ENCODE measurements at regions not wholly inside any gene's neighbourhood (a gene's known extent, or its start where the extent isn't known, plus 50 kb on each side); places are given as distances from the start of the nearest gene placed in this dataset.

GRCh38 chr3:67297715-67298475, 299.8 kb downstream of the KBTBD8 start:
- Mint-ChIP-seq H3K4me3 (no peak overlapping the region), H3K27ac (no peak overlapping the region), H3K27me3 (peaks cover 3% of the 10 kb centered on the region), H3K36me3 (ENCODE audit: low read depth) (no peaks in the 10 kb centered on the region), H3K9me3 (no peaks in the 10 kb centered on the region), H3K4me1 (no peaks in the 10 kb centered on the region)
- DNase-seq, result no peak
- ChIA-PET POLR2A (no interaction called here), CTCF (no interaction called here)

GRCh38 chr3:67301556-67301955, 303.4 kb downstream of the KBTBD8 start:
- Mint-ChIP-seq H3K27me3 (peaks cover 3% of the 10 kb centered on the region), H3K4me1 (no peaks in the 10 kb centered on the region), H3K4me3 (no peak overlapping the region), H3K9me3 (no peaks in the 10 kb centered on the region), H3K27ac (no peak overlapping the region), H3K36me3 (ENCODE audit: low read depth) (no peaks in the 10 kb centered on the region)
- no peak for DNase-seq
- POLR2A ChIA-PET, result no interaction called here
- CTCF ChIA-PET, result no interaction called here

GRCh38 chr3:67302489-67302888, 304.4 kb downstream of the KBTBD8 start:
- H3K36me3 Mint-ChIP-seq (ENCODE audit: low read depth), result no peaks in the 10 kb centered on the region
- no peak overlapping the region for H3K4me3 Mint-ChIP-seq
- peaks cover 3% of the 10 kb centered on the region for H3K27me3 Mint-ChIP-seq
- no peak overlapping the region for H3K27ac Mint-ChIP-seq
- no peak for DNase-seq
- ChIA-PET CTCF (no interaction called here), POLR2A (no interaction called here)
- H3K9me3 Mint-ChIP-seq, result no peaks in the 10 kb centered on the region
- H3K4me1 Mint-ChIP-seq, result no peaks in the 10 kb centered on the region

GRCh38 chr3:67305160-67305559, 307.1 kb downstream of the KBTBD8 start:
- Mint-ChIP-seq H3K4me1 (no peaks in the 10 kb centered on the region), H3K4me3 (no peak overlapping the region), H3K9me3 (no peaks in the 10 kb centered on the region), H3K27me3 (peaks cover 3% of the 10 kb centered on the region), H3K36me3 (ENCODE audit: low read depth) (no peaks in the 10 kb centered on the region), H3K27ac (no peak overlapping the region)
- ChIA-PET POLR2A (no interaction called here), CTCF (no interaction called here)
- no peak for DNase-seq

GRCh38 chr3:67305922-67306321, 307.8 kb downstream of the KBTBD8 start:
- POLR2A ChIA-PET, result no interaction called here
- CTCF ChIA-PET, result no interaction called here

GRCh38 chr3:67311440-67311839, 313.3 kb downstream of the KBTBD8 start:
- Mint-ChIP-seq H3K4me3 (no peak overlapping the region), H3K9me3 (no peaks in the 10 kb centered on the region), H3K4me1 (no peaks in the 10 kb centered on the region), H3K36me3 (ENCODE audit: low read depth) (no peaks in the 10 kb centered on the region), H3K27ac (no peak overlapping the region), H3K27me3 (no peaks in the 10 kb centered on the region)
- no peak for DNase-seq
- POLR2A ChIA-PET, result no interaction called here
- CTCF ChIA-PET, result no interaction called here

More at GRCh38 chr3:67305922-67306321, 307.8 kb downstream of the KBTBD8 start:
- Mint-ChIP-seq H3K4me1 (no peaks in the 10 kb centered on the region), H3K4me3 (no peak overlapping the region), H3K27me3 (peaks cover 3% of the 10 kb centered on the region), H3K27ac (no peak overlapping the region), H3K9me3 (no peaks in the 10 kb centered on the region), H3K36me3 (ENCODE audit: low read depth) (no peaks in the 10 kb centered on the region)
- DNase-seq, result no peak

- CTCF ChIA-PET, result no interaction called here
- POLR2A ChIA-PET, result no interaction called here
- Mint-ChIP-seq H3K9me3 (no peaks in the 10 kb centered on the region), H3K27ac (no peak overlapping the region), H3K4me3 (no peak overlapping the region), H3K4me1 (no peaks in the 10 kb centered on the region), H3K27me3 (no peaks in the 10 kb centered on the region), H3K36me3 (ENCODE audit: low read depth) (no peaks in the 10 kb centered on the region)
- DNase-seq, result no peak
These were observed 314.0 kb downstream of the KBTBD8 start for GRCh38 chr3:67312155-67312554.

- Mint-ChIP-seq H3K9me3 (no peaks in the 10 kb centered on the region), H3K4me1 (no peaks in the 10 kb centered on the region), H3K36me3 (ENCODE audit: low read depth) (no peaks in the 10 kb centered on the region), H3K4me3 (no peak overlapping the region), H3K27ac (no peak overlapping the region), H3K27me3 (peaks cover 4% of the 10 kb centered on the region)
- ChIA-PET POLR2A (no interaction called here), CTCF (no interaction called here)
- no peak for DNase-seq
These were observed 320.1 kb downstream of the KBTBD8 start for GRCh38 chr3:67318162-67318561.

GRCh38 chr3:67324554-67324953, 326.4 kb downstream of the KBTBD8 start:
- no peak overlapping the region for H3K27ac Mint-ChIP-seq
- ChIA-PET CTCF (interaction anchor here (0.5 kb wide), 1 partner anchor 843 kb away, joined by 3 read pairs; no protein-coding TSS in a partner anchor), POLR2A (no interaction called here)
- no peaks in the 10 kb centered on the region for H3K36me3 Mint-ChIP-seq (ENCODE audit: low read depth)
- no peak for DNase-seq
- peaks cover 4% of the 10 kb centered on the region for H3K27me3 Mint-ChIP-seq
- H3K4me3 Mint-ChIP-seq, result no peak overlapping the region
- peaks cover 5% of the 10 kb centered on the region for H3K4me1 Mint-ChIP-seq
- H3K9me3 Mint-ChIP-seq, result peaks cover 3% of the 10 kb centered on the region
